Suppressor macrophage (primary cell): ENCODE measurements at regions not wholly inside any gene's neighbourhood (a gene's known extent, or its start where the extent isn't known, plus 50 kb on each side); places are given as distances from the start of the nearest gene placed in this dataset.

Source experiments
- DNase-seq, 4 experiments: peaks; one replicate each; pipeline ENCODE4 v3.0.0-alpha.2; 2020 to 2022

GRCh38 chr6:165229216-165229615, 80.2 kb downstream of the C6orf118 start:
- DNase-seq = no peak

GRCh38 chr6:165227644-165228329, 81.6 kb downstream of the C6orf118 start:
- no peak for DNase-seq

GRCh38 chr6:165223736-165224135, 85.7 kb downstream of the C6orf118 start:
- DNase-seq = no peak

GRCh38 chr6:165223101-165223500, 86.3 kb downstream of the C6orf118 start:
- DNase-seq = no peak

- no peak for DNase-seq
Measured at GRCh38 chr6:165222315-165223025, 86.9 kb downstream of the C6orf118 start.

GRCh38 chr6:165220045-165220444, 89.4 kb downstream of the C6orf118 start:
- no peak for DNase-seq

- no peak for DNase-seq
Measured at GRCh38 chr6:165219629-165220028, 89.8 kb downstream of the C6orf118 start.

- DNase-seq = no peak
Measured at GRCh38 chr6:165218829-165219228, 90.6 kb downstream of the C6orf118 start.

GRCh38 chr6:165206798-165207197, 102.6 kb downstream of the C6orf118 start:
- DNase-seq = no peak

GRCh38 chr6:165205632-165206031, 103.8 kb downstream of the C6orf118 start:
- DNase-seq = no peak

GRCh38 chr6:165204807-165205545, 104.4 kb downstream of the C6orf118 start:
- DNase-seq = no peak

GRCh38 chr6:165200178-165200577, 109.2 kb downstream of the C6orf118 start:
- DNase-seq = no peak

GRCh38 chr6:165191461-165191860, 117.9 kb downstream of the C6orf118 start:
- DNase-seq = no peak

- DNase-seq = no peak
Measured at GRCh38 chr6:165186441-165187205, 122.8 kb downstream of the C6orf118 start.

GRCh38 chr6:165186041-165186440, 123.4 kb downstream of the C6orf118 start:
- DNase-seq = no peak

- DNase-seq = no peak
Measured at GRCh38 chr6:165184192-165184979, 125.0 kb downstream of the C6orf118 start.

- DNase-seq = no peak
Measured at GRCh38 chr6:165183496-165184140, 125.8 kb downstream of the C6orf118 start.

GRCh38 chr6:165183071-165183470, 126.3 kb downstream of the C6orf118 start:
- no peak for DNase-seq

GRCh38 chr6:165181951-165182414, 127.4 kb downstream of the C6orf118 start:
- no peak for DNase-seq

GRCh38 chr6:165178056-165178455, 131.3 kb downstream of the C6orf118 start:
- no peak for DNase-seq

- no peak for DNase-seq
Measured at GRCh38 chr6:165173484-165173883, 135.9 kb downstream of the C6orf118 start.
